AG04450 (cell line): ENCODE measurements at regions not wholly inside any gene's neighbourhood (a gene's known extent, or its start where the extent isn't known, plus 50 kb on each side); places are given as distances from the start of the nearest gene placed in this dataset.

Source experiments
- CTCF ChIA-PET: fragments of 300-600, 350-600 bp; formaldehyde crosslinking; extraction: SDS; loops from one replicate; lab custom pipeline; 2022; ENCODE audit warnings: antibody characterized with exemption, inconsistent platforms; lab: Charles Lee
- POLR2A ChIA-PET: fragments of 350-600 bp; formaldehyde crosslinking; extraction: SDS; loops from one replicate; lab custom pipeline; 2021; ENCODE audit warnings: antibody characterized with exemption, inconsistent platforms; lab: Yijun Ruan, JAX
- DNase-seq: peaks from one replicate; pipeline ENCODE4 v3.0.0-alpha.2; 2011; ENCODE audit warnings: low read depth, low spot score
- H3K27ac ChIP-seq: one replicate; pipeline ENCODE4 v1.5.1; 2012; ENCODE audit warnings: low read depth, low read length, control low read depth
- H3K27me3 ChIP-seq: one replicate; pipeline ENCODE4 v1.6.0; 2012; ENCODE audit warnings: low read length; ENCODE audit not compliant: control insufficient read depth, insufficient read depth
- H3K4me3 ChIP-seq: 2 replicates; pipeline ENCODE4 v1.5.1; 2011; ENCODE audit warnings: mild to moderate bottlenecking, low read depth, low read length, control low read depth
- H3K9me3 ChIP-seq: 2 replicates; pipeline ENCODE4 v1.5.1; 2012; ENCODE audit warnings: low read length; ENCODE audit not compliant: control insufficient read depth, insufficient read depth
- CTCF ChIP-seq: IDR thresholded peaks from 2 replicates; pipeline ENCODE4 v1.5.1; 2011; ENCODE audit warnings: low read depth, low read length, control low read depth, inconsistent platforms

- no peak for TF ChIP-seq CTCF
- Histone ChIP-seq H3K4me3 (no peak overlapping the region), H3K9me3 (no peaks in the 10 kb centered on the region), H3K27me3 (no peaks in the 10 kb centered on the region), H3K27ac (no peak overlapping the region)
- CTCF ChIA-PET: interaction anchor here (1.1 kb wide), 1 partner anchor 730 kb away, joined by 3 read pairs; no protein-coding TSS in a partner anchor
- DNase-seq: no peak
- POLR2A ChIA-PET: no interaction called here
Measured at GRCh38 chr6:113149511-113149910, 707.6 kb upstream of the MARCKS start.

GRCh38 chr6:113160306-113161017 lies 696.7 kb upstream of the MARCKS start:
- no peak overlapping the region for H3K27ac ChIP-seq
- H3K9me3 ChIP-seq: no peaks in the 10 kb centered on the region
- DNase-seq: no peak
- no peak for TF ChIP-seq CTCF
- CTCF ChIA-PET: interaction anchor here (0.8 kb wide), 1 partner anchor 749 kb away, joined by 5 read pairs; no protein-coding TSS in a partner anchor
- H3K27me3 ChIP-seq: no peaks in the 10 kb centered on the region
- no peak overlapping the region for H3K4me3 ChIP-seq
- POLR2A ChIA-PET: no interaction called here

GRCh38 chr6:113161018-113161315 lies 696.2 kb upstream of the MARCKS start:
- ChIA-PET CTCF (no interaction called here), POLR2A (no interaction called here)
- Histone ChIP-seq H3K27me3 (no peaks in the 10 kb centered on the region), H3K4me3 (no peak overlapping the region), H3K9me3 (no peaks in the 10 kb centered on the region), H3K27ac (no peak overlapping the region)
- no peak for TF ChIP-seq CTCF
- no peak for DNase-seq

GRCh38 chr6:113162739-113163138 lies 694.4 kb upstream of the MARCKS start:
- Histone ChIP-seq H3K9me3 (no peaks in the 10 kb centered on the region), H3K27me3 (no peaks in the 10 kb centered on the region), H3K4me3 (no peak overlapping the region), H3K27ac (no peak overlapping the region)
- no peak for DNase-seq
- CTCF ChIA-PET: no interaction called here
- POLR2A ChIA-PET: no interaction called here
- TF ChIP-seq CTCF: no peak

GRCh38 chr6:113168057-113168456 lies 689.1 kb upstream of the MARCKS start:
- TF ChIP-seq CTCF: no peak
- CTCF ChIA-PET: interaction anchor here (1.3 kb wide), 1 partner anchor 11 kb away, joined by 3 read pairs; no protein-coding TSS in a partner anchor
- H3K4me3 ChIP-seq: no peak overlapping the region
- H3K27ac ChIP-seq: no peak overlapping the region
- no peaks in the 10 kb centered on the region; the same call in 1 of the 2 replicates for H3K9me3 ChIP-seq
- H3K27me3 ChIP-seq: no peaks in the 10 kb centered on the region
- POLR2A ChIA-PET: no interaction called here
- no peak for DNase-seq
